ENCODE measurements at regions not wholly inside any gene's neighbourhood (a gene's known extent, or its start where the extent isn't known, plus 50 kb on each side); places are given as distances from the start of the nearest gene placed in this dataset.

DNA sequence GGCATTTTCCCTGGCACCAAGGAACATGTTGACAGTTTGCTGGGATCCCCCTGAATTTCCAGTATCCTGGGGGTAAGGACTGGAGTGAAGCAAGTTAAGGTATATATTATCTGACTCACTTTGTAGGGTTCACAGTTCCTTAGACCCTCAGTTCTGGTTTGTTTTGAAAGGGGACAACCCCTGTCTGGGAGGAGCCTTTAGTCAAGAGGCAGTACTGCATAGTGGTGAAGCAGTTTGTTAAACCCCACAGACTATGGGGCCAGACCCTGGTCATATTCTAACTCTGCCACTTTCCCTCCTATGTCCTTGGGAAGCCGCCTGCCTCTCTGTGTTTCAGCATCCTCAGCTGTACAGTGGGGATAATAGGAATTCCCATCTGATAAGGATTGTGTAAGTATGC, 145.5 kb upstream of the ZFHX3 start:
- H3K27ac ChIP-seq = no peak overlapping the region
- no peak for DNase-seq
- in situ Hi-C loops (cut with MboI; ENCODE audit: low pct_ligation_motif_present in 1 of 4, low pct_unique_long_range_greater_than_20kb in 1 of 4, low sequenced_read_pairs in 3 of 4) (loop anchor here (25.0 kb wide), 1 partner anchor 356 kb away; no protein-coding TSS in a partner anchor), intact Hi-C loops (cut with DNase I; ENCODE audit: low total_unique reads) (loop anchor here (10.0 kb wide), 1 partner anchor 359 kb away; no protein-coding TSS in a partner anchor)
- H3K4me1 ChIP-seq = no peaks in the 10 kb centered on the region
- no peaks in the 10 kb centered on the region for H3K27me3 ChIP-seq
- no peak overlapping the region for H3K4me3 ChIP-seq
- H3K36me3 ChIP-seq = no peaks in the 10 kb centered on the region
- 89% methylated on average over 1 of the region's 1 CpG; no CpG with 5 or more reads in 1 of the 2 donors for WGBS, 2 donors (ENCODE audit: low coverage in 1 of 2)
- TF ChIP-seq POLR2AphosphoS5 (IDR thresholded peaks at IDR 0.05) = no peak
- no peak for TF ChIP-seq POLR2A (IDR thresholded peaks at IDR 0.05)
- TF ChIP-seq EP300 (IDR thresholded peaks at IDR 0.05; ENCODE audit: low read depth) = no peak
- TF ChIP-seq, protein P1, sequence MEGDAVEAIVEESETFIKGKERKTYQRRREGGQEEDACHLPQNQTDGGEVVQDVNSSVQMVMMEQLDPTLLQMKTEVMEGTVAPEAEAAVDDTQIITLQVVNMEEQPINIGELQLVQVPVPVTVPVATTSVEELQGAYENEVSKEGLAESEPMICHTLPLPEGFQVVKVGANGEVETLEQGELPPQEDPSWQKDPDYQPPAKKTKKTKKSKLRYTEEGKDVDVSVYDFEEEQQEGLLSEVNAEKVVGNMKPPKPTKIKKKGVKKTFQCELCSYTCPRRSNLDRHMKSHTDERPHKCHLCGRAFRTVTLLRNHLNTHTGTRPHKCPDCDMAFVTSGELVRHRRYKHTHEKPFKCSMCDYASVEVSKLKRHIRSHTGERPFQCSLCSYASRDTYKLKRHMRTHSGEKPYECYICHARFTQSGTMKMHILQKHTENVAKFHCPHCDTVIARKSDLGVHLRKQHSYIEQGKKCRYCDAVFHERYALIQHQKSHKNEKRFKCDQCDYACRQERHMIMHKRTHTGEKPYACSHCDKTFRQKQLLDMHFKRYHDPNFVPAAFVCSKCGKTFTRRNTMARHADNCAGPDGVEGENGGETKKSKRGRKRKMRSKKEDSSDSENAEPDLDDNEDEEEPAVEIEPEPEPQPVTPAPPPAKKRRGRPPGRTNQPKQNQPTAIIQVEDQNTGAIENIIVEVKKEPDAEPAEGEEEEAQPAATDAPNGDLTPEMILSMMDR (IDR thresholded peaks at IDR 0.05) = no peak
- H3K9me3 ChIP-seq = no peaks in the 10 kb centered on the region

DNA sequence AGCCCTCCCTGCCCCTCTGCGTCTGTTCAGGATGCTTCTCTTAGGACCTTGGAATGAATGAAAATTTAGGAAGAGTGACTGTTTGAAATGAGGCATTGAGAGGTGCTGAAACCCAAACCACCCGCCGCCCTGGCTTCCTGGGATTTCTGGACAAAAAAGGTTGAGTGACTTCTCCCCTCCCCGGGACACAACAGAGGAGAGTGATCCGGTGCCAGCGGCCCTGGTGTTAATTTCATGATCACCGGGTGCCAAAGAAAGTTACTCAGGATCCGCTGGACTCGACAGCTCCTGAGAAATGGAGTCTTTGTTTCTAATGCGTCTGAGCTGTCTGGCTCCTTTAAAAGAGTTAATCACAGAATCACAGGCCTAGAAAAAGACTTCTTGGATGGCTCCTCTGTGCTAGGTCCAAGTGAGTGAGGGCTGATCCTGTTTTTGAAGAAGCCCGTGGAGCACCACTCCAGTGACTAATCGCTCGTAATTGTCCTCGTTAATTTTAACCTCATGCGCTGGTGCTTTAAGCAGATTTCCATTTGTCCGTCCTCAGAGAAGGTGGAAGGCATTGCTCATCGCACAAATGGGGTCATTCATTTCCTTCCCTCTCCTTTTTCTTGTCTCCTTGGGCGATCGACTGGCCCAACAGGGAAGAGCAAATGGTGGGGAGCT, 144.4 kb upstream of the ZFHX3 start:
- TF ChIP-seq EP300 (IDR thresholded peaks at IDR 0.05; ENCODE audit: low read depth) (no peak), POLR2A (IDR thresholded peaks at IDR 0.05) (no peak), POLR2AphosphoS5 (IDR thresholded peaks at IDR 0.05) (no peak)
- TF ChIP-seq, protein P1 (IDR thresholded peaks at IDR 0.05) = no peak

DNA sequence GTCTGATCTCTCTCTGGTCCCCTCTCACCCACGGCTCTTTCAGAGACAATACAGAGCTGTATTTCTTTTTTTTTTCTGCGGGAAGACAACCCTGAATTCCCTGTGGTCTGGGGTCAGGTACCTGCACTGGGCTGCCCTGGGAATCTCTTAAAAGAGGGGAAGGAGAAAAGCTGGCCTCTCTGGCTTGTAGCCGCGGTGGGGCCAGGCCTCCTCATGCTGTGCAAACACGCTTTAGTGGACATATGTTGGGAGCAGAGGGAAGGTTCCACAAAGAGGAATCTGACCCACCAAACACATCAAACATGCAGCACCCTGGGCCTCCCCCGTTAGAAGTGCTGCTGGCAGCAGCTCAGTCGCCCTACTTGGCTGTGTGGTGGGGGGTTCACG, 143.7 kb upstream of the ZFHX3 start:
- no peak for DNase-seq
- H3K36me3 ChIP-seq = no peaks in the 10 kb centered on the region
- 80 to 85% methylated on average over 4 to 8 of the region's 8 CpGs for WGBS, 2 donors (ENCODE audit: low coverage in 1 of 2)
- no peaks in the 10 kb centered on the region for H3K4me1 ChIP-seq
- intact Hi-C loops (cut with DNase I; ENCODE audit: low total_unique reads) = loop anchor here (10.0 kb wide), 1 partner anchor 357 kb away; no protein-coding TSS in a partner anchor
- no peak overlapping the region for H3K4me3 ChIP-seq
- no peak overlapping the region for H3K27ac ChIP-seq
- TF ChIP-seq POLR2A (IDR thresholded peaks at IDR 0.05) (no peak), POLR2AphosphoS5 (IDR thresholded peaks at IDR 0.05) (no peak), EP300 (IDR thresholded peaks at IDR 0.05; ENCODE audit: low read depth) (no peak)
- TF ChIP-seq, protein P1 (IDR thresholded peaks at IDR 0.05) = no peak
- in situ Hi-C loops (cut with MboI; ENCODE audit: low pct_ligation_motif_present in 1 of 4, low pct_unique_long_range_greater_than_20kb in 1 of 4, low sequenced_read_pairs in 3 of 4) = loop anchor here (25.0 kb wide), 1 partner anchor 354 kb away; no protein-coding TSS in a partner anchor
- no peaks in the 10 kb centered on the region for H3K27me3 ChIP-seq
- H3K9me3 ChIP-seq = no peaks in the 10 kb centered on the region

More for the DNA sequence above, 144.4 kb upstream of the ZFHX3 start:
- no peaks in the 10 kb centered on the region for H3K4me1 ChIP-seq
- intact Hi-C loops (cut with DNase I; ENCODE audit: low total_unique reads) (loop anchor here (10.0 kb wide), 1 partner anchor 358 kb away; no protein-coding TSS in a partner anchor), in situ Hi-C loops (cut with MboI; ENCODE audit: low pct_ligation_motif_present in 1 of 4, low pct_unique_long_range_greater_than_20kb in 1 of 4, low sequenced_read_pairs in 3 of 4) (loop anchor here (25.0 kb wide), 1 partner anchor 355 kb away; no protein-coding TSS in a partner anchor)
- H3K27ac ChIP-seq = no peak overlapping the region
- WGBS, 2 donors (ENCODE audit: low coverage in 1 of 2) = 82 to 89% methylated on average over 13 to 19 of the region's 19 CpGs
- DNase-seq = no peak
- no peaks in the 10 kb centered on the region for H3K9me3 ChIP-seq
- H3K4me3 ChIP-seq = no peak overlapping the region
- no peaks in the 10 kb centered on the region for H3K27me3 ChIP-seq
- no peaks in the 10 kb centered on the region for H3K36me3 ChIP-seq

DNA sequence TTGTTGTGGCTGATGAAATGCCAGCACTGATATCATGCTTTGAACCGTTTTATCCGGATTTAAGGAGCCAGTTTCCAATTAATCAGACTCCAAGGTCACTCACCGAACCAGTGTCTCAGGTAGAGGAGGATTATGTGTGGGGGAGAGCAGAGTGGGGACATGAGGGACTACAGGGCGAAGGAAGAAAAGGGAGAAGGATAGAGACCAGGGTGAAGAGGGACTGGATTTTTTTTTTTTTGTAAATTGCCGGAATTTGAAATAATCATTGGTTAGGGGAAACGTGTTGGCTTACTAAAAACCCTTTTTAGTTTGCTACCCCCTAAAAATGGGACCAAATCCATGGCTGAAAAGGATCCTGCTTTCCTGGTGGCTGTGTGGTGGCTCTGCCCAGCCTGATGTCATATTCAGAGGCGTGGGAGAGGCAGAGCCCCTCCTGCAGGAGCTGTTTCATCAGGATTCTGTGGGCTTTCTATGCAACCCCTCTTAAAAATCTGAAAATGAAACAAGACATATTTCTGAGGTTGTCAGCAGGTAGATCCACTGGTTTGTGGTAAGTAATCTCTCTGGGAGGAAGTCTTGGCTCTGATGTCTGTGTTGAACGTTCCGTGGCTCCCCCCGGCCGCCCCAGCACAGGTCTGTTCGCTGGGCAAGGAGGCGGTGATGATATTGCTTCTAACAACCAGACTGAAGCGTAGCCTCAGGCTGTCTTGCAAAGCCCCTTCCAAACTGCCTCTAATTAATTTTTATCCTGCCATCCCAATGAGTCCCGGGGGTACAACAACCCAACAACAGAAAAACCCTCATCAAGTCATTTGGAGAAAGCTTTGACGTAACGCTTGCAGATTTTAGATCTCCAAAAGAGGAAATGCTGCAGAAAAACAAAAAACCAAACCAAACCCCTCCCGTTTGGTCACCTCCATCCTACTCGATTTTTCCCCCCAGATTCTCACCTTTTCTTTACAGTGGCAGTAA, 143.0 kb upstream of the ZFHX3 start:
- Histone ChIP-seq H3K4me1 (no peaks in the 10 kb centered on the region), H3K9me3 (no peaks in the 10 kb centered on the region), H3K4me3 (no peak overlapping the region), H3K27ac (no peak overlapping the region), H3K36me3 (no peaks in the 10 kb centered on the region), H3K27me3 (no peaks in the 10 kb centered on the region)
- TF ChIP-seq EP300 (IDR thresholded peaks at IDR 0.05; ENCODE audit: low read depth) (no peak), POLR2A (IDR thresholded peaks at IDR 0.05) (no peak), POLR2AphosphoS5 (IDR thresholded peaks at IDR 0.05) (no peak)
- TF ChIP-seq, protein P1 (IDR thresholded peaks at IDR 0.05) = no peak
- in situ Hi-C loops (cut with MboI; ENCODE audit: low pct_ligation_motif_present in 1 of 4, low pct_unique_long_range_greater_than_20kb in 1 of 4, low sequenced_read_pairs in 3 of 4) (loop anchor here (25.0 kb wide), 1 partner anchor 354 kb away; no protein-coding TSS in a partner anchor), intact Hi-C loops (cut with DNase I; ENCODE audit: low total_unique reads) (loop anchor here (10.0 kb wide), 1 partner anchor 356 kb away; no protein-coding TSS in a partner anchor)
- 74 to 80% methylated on average over 12 to 19 of the region's 19 CpGs for WGBS, 2 donors (ENCODE audit: low coverage in 1 of 2)
- no peak for DNase-seq
